HG02852 (cell line): ENCODE measurements at regions not wholly inside any gene's neighbourhood (a gene's known extent, or its start where the extent isn't known, plus 50 kb on each side); places are given as distances from the start of the nearest gene placed in this dataset.

ENCODE experiments used
- ATAC-seq: cut with Tn5 transposase; IDR thresholded peaks from one replicate; pipeline ENCODE4 v1.9.1; 2021; ENCODE audit warnings: mild to moderate bottlenecking, moderate library complexity; ENCODE audit not compliant: unreplicated experiment

DNA sequence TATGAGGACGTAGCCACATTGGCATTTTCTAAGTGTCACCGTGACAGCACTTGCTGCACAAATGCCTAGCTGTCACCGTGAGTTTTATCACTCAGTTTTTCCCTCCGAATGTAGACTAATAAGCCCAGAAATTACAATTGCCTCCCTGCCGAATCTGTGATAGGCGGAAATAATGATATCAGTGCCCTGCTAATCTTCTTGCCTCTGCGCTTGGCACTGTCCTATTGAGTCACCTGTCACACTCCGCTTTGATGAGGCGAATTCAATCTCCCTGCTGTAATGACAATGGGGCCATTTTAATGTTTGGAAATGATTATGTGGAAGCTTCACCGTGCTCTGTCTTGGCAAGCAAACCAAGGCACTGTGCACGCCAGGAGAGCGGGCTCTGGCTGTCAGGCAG, 112.8 kb downstream of the LINC00237 start:
- ATAC-seq, result no peak

DNA sequence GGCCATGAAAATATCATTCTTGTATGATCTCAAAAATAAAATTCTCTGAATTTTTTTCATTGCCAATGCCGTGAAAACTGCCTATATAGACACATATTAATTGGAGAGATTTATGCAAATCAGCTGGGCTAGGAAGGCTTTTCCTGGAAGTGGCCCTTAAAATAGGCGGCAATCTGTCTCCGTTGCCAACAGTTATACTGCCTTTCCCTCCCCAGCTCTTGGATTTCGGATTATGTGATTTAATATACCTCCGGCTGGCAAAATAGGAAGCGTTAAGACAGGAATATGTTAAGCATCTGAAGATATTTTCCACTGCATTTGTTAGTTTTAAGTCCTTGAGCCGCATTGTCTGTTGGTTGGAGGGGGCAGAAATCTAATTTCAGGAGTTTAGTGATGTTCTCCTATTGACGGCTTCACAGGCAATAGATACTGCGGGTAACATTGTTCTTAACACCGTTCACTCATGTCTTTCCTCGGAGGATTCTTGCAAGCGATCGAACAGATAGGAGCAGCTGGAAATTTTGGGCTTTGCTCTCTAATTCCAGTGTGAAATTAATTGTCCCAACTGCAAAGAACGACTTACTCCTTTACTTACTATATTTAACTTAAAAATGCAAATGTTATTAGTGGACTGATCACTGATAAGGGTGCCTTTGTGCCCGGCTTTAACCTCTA, 113.3 kb downstream of the LINC00237 start:
- ATAC-seq, result no peak

DNA sequence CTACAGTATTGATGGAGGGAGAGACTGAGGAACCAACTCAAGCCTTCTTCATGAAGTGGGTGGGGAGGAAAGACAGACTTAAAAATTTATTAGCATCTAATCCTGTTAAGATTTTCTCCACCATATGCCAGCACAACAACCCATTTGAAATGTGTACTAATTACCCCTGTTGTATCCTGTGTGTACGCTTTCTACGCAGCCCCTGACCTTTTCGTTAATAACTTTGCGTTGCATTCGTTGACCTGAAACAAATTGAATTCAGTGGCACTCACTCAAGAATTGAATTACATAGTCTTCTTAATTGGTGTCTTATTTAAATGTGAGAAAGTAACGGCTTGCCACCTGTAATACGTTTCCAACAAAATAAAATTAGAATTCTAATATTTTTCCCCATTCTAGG, 113.9 kb downstream of the LINC00237 start:
- ATAC-seq, result no peak

DNA sequence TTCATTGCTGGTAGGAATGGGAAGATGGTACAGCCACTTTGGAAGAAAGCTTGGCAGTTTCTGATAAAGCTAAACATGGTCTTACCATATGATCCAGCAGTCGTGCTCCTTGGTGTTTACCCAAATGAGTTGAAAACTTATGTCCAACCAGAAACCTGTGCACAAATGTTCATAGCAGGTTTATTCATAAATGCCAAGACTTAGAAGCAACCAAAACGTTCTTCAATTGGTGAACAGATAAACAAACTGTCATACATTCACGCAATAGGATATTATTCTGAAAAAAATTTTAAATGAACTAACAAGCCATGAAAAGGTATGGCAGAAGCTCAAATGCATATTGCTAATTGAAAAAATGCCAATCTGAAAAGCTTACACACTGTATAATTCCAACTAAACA, 117.1 kb downstream of the LINC00237 start:
- ATAC-seq, result no peak

DNA sequence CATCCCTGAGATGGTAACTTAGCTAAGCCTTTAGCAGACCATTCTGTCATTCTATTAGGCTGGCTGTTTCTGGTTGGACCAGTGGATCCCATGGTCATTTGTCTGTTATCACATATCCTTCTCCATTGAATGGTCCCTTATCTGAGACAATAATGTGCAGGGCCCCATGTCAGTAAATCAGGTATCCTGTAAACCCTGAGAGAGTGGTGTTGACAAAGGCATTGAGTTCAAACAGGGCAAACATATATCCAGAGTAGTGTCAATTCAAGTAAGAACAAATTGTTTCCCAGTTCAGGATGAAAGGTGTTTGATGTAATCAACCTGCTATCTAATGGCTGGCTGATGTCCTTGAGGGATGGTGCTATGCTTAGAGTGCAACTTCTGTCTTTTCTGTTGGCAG, 126.2 kb downstream of the LINC00237 start:
- ATAC-seq, result no peak

DNA sequence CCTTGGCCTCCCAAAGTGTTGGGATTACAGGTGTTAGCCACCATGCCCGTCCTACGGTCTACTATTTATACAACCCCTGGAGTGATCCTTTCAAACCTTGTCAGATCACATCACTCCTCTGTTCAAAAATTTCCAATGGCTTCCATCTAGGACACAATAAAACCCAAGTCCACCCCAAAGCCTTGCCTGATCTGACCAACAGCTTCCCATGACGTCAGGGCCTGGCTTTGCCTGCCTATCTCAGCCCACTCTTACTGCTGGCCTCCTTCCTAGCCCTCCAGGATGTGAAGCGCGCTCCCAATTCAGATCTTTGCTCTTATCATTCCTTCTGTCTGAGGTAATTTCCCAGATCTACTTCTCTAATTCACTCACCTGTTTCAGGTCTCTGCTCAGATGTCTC, 128.4 kb downstream of the LINC00237 start:
- no peak for ATAC-seq

DNA sequence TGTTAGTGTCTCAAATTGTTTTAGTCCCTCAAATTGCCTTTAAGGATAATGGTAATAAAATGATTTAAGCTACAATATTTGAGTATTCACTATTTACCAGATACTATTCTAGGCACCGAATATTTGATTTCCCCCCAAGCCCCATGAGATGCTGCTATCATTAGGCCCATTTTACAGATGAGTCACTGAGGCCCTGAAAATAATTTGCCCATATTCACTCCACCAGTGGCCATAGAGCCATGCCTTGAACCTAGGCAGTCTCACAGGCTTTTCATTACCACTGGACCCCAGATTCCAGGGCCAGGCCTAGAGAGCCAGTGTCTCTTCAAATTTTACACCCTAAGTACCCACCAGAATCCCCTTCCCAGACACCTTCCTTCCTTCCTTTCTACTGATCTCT, 133.7 kb downstream of the LINC00237 start:
- ATAC-seq, result no peak

DNA sequence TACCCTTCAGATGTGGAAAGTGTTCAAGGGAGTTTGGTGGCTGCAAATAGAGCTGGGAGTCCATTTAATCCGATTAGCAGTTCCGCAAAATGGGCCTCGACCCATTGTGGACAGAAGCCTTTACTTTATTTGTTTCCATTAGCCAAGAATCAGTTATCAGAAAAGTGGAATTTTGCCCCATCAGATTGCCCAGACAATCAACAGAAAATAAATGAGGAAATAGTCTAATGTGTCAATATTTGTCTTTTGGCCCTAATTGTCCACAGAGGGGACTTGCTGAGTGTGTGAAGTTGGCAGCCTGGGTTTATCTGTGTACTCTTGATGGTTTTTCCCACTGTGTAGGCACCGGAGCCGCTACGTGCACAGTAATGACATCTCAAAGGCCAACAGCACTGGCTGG, 134.3 kb downstream of the LINC00237 start:
- ATAC-seq, result no peak

DNA sequence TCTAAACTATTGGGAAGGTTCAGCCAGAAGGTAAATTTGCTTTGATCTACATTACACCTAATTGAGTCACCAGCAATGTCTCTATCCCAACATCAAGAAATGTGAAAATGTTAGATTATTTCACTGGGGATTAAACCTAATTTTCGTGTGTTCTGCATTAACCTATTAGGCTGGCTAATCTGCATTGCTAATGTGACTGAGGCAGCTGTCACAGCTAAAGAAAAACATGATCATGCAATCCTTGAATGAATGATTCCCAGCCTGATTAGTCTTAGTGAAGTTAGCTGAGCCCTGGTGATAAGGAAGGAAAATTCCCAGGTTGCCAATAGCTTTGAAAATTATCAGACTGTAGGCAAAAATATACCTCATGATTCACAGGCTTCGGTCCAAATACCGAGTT, 135.3 kb downstream of the LINC00237 start:
- no peak for ATAC-seq

DNA sequence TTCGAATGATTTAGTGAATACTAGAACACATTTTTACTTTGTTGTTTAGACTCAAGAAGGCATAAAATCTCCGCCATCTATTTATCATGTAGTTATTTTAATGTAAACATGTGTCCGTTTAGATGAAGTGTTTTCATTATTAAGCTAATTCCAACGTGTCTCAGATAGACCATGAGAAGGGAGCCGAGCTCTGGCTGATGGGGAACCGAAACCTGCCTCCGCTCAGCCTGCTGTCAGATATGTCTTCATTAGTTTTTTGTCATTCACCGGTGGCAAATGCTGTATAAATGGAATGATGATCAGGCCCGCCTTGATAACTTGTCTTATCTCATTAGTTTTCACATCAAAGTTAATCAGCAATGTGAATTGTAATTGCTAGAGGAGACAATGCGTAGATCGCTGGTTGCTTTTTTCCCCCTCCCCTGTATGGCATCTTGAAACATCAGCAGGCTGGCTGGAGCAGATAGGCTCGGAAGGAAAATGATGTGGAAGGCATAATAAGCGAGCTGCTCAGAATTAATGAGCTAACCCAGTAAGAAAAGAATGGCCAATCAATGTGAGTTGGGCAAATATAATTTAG, 136.4 kb downstream of the LINC00237 start:
- no peak for ATAC-seq

DNA sequence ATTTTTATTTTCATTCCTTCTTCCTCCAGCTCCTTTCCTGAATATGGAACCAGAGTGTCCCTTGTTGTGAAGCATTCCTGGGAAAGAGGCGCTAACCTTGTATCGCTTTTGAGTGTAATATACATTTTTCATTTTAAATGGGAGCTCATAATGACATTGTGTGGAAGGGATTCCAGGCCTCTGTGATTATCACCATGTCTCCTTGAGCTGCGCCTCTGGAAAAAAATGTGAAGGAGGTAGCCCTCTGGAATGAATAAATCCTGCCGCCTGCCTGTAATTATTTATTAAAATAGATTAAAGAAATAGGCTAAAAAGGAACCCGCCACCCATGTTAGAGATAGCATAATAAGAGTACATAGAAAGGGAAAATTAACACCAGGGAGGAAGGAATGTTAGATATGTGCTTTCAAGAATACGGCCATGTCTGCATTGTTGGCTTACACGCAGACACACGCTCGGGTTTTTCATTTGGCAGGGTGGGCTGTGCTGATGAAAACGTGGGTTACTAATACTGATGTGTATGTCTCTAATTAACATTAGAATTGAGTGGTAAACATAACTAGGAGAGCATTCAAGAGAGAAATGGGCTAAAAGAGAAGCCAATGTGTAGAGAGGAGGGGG, 138.5 kb downstream of the LINC00237 start:
- ATAC-seq, result no peak

DNA sequence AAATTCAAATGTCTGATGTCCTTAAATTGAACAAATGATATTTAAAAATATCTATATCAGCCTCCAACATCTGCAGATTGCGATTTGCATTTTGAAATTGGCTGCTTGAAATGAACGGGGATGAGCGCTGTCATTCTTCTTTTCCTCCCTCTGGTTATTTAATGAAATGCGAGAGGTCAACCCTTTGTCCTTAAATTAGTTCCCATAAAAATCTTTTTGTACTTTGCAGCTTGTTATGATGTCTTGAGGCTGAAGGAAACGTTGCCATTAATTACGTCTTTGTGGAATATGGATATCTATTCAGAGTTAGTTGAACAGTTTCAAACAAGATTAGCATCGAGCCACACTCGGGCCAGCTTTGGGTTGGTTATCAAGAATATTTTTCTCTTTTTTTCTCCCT, 140.0 kb downstream of the LINC00237 start:
- no peak for ATAC-seq

DNA sequence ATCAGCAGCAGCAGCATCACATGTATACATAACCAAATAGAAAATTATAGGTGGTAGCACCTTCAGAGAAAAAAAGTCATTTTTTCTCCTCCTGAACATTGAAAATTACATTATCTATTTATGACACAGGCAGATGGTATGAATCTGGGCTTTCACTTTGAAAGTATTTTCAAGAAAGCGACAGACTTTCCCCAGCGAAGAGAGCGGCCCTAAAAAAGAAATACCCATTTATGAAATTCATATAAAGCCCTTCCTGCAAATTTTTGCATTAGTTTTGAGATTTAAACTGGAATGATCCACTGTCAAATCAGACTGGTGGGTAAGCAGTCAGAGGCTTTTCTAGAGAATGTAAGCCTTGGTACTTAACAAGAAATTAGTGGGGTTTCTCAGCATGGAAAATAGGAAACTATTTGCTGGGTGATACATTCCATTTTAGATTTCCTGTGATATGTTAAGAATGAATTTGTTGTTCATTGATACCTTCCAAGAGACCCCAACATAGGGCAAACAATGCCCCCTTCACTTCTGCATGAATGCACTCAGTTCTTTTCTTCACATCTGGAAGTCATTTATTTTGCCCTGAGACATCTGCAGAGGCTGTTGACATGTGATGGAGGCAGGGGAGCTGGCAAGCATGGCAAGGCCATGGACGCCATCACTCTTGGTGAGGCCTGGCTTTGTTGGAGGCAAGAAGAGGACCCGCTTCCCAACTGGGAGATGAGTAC, 147.0 kb downstream of the LINC00237 start:
- ATAC-seq, result no peak

DNA sequence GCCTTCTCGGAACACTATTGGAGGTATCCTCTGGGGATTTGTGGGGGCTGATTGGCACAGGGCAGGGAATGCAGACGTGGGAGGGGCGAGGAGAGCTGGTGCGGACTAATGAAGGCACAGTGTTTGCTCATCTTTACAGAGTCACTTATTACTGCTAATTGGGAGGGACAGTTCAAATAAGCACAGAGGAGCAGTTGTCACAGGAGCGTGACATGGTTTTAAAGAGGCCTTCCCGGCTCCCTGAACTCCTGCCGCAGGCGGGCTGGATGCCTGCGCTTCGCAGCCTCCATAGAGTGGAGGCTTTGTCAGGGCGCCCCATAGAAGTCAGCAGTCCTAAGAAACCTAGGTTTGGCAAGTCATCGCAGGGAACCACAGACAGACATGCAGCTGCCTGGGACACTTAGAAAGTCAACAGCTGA, 149.6 kb downstream of the LINC00237 start:
- ATAC-seq, result no peak

DNA sequence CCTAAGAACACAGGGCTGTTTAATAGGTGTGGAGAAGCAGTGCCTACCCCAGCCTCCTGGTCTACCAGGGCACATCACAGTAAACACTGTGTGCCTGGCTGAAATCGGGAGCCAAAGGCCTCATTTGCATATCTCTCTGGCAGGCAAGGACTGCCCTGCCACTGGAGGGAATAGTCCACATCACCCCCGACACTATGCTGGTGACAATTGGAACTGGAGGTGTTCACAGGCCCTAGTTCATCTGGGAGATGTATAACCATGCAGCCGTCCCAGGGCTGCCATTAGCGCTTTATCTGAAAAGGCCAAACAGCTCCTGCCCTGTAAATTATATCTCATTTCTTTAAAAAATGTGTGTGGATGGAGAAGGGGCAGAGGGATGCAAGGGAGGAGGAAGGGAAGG, 150.3 kb downstream of the LINC00237 start:
- ATAC-seq, result no peak

DNA sequence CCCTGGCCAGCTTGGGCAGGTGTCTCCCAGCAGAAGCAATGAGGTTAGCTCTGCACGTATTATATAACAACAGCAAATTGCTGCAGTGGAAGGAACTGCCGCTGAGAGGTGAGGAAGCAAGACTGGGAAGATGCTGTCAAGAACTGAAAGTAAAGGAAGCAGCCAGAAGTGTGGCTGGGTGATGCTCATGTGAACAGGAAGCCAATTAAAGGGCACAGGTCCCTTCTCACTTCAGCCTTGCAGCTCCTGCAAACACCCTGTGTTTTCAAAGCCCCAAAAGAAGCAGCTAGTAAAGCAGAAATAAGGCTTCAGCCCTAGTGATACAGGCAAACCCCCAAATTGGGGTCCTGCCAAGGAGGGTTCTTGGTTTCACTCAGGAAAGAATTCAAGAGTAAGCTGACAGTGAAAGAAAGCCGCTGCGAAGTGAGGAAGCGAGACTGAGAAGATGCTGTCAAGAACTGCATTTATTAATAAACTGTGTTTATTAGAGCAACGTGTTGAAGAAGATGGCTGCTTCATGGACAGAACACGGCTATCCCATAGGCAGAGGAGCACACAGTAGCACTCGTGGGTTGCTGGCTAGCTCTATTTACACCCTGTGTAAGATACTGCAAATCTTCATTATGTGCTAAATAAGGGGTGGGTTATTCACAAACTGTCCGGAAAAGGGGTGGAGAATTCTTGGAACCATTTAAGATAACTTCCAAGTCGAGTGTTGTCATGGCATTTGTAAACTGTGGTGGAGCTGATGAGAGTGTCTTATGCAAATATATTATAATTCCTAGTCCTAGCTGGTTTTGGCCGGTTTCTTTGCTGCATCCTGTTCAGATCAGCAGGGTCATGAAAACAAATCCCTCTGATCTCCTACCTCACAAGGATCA, 152.2 kb downstream of the LINC00237 start:
- no peak for ATAC-seq

DNA sequence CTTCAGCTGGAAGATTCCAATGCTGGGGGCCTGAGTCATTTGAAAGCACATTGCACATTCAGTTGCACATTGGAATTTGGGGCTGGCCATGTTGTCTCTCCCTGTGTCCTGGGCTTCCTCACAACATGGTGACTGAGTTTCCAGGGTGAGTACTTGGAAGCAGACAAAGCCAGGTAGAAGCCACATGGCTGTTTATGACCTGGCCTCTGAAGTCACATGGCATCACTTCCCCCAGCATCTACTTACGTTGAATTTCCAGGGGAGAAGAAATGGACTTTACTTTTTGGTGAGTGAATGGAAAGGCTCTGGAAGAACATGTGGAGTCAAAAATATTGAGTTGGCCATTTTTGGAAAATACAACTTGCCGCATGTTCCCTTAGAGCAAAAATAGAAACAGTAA, 155.5 kb downstream of the LINC00237 start:
- no peak for ATAC-seq

DNA sequence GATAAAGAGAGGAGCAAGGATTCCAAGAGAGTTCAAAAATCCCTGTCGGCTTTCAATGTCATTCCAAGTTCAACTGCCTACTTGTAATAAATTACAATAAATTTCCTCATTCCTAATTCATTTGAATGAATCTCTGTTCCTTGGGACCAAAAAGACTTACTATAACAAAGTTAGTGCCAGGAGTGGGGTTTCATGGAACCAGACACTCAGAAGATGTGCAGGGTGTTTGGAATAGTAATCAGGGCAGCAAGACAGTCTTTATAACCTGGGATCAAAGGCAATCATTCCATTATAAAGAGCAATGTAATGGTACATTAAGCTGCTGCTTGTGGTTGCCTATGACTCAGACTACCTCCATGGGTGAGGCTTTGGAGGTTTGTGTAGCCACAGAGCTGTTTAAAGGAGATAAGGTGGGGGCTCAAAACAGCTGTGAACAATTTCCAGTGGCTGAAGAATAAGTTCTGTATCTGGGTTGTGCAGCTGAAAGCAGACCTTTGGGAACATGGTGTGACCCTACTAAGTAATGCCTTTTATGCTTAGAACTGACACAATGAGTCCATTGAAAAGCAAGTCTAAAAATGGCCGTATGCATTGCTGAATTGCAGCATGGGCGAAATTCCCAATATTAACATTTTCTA, 159.9 kb downstream of the LINC00237 start:
- ATAC-seq, result no peak

DNA sequence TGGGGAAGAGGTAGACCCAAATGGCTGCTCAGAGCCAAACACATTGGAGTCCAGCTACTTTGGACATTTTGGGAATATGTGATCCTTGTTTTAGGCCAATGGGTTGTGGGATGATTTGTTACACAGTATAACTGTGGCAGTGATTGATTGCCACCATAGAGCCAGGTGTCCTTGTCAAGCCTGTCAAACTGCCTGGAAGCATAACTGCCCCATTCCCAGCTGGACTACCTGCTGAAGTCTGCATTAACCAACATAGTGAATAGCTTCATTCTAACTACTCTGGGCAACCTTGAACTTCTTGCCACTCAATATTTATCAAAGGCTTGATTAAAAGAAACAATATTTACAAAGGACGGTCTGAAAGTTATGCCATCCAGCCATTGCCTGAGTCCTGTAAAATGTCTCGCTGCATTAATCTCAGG, 164.7 kb downstream of the LINC00237 start:
- ATAC-seq, result no peak

DNA sequence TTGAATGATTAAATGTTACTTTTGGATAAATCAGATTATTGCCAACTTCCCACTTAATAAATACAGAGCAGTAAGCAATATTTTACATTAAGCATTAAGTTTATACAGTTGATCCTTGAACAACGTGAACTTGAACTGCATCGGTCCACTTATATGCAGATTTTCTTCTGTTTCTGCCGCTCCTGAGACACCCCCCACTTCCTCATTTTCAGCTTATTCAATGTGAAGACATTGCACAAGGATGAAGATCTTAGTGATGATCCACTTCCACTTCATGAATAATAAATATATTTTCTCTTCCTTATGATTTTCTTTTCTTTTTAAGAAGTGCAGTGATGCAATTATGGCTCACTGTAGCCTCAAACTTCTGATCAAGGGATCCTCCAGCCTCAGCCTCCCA, 167.2 kb downstream of the LINC00237 start:
- ATAC-seq, result no peak
